KMS-11 (cell line): ENCODE measurements at regions not wholly inside any gene's neighbourhood (a gene's known extent, or its start where the extent isn't known, plus 50 kb on each side); places are given as distances from the start of the nearest gene placed in this dataset.
A peak's percentile ranks its signal among the peaks of the same experiment; 100 is the strongest.

ENCODE experiments used
- H2AFZ ChIP-seq: fragments of 200-600 bp; sonication (generic); 2 replicates; pipeline ENCODE4 v1.6.1; 2016; ENCODE audit warnings: antibody characterized with exemption, mixed run types, low read depth
- H3K27ac ChIP-seq: fragments of 200-600 bp; sonication (generic); 2 replicates; pipeline ENCODE4 v1.6.1; 2016; ENCODE audit warnings: mild to moderate bottlenecking, mixed run types
- H3K27me3 ChIP-seq: fragments of 200-600 bp; sonication (generic); 2 replicates; pipeline ENCODE4 v1.6.1; 2017; ENCODE audit warnings: mild to moderate bottlenecking, low read depth, mixed run types, moderate library complexity; ENCODE audit not compliant: insufficient read depth
- H3K36me3 ChIP-seq: fragments of 200-600 bp; sonication (generic); 2 replicates; pipeline ENCODE4 v1.6.1; 2017; ENCODE audit warnings: mild to moderate bottlenecking, mixed run types; ENCODE audit not compliant: insufficient read depth
- H3K4me1 ChIP-seq: fragments of 200-600 bp; sonication (generic); 2 replicates; pipeline ENCODE4 v1.6.1; 2016; ENCODE audit warnings: mild to moderate bottlenecking, low read depth, mixed run types; ENCODE audit not compliant: poor library complexity, severe bottlenecking
- H3K4me2 ChIP-seq: fragments of 200-600 bp; sonication (generic); 2 replicates; pipeline ENCODE4 v1.7.0; 2016; ENCODE audit warnings: mild to moderate bottlenecking, mixed run types
- H3K4me3 ChIP-seq: fragments of 200-600 bp; sonication (generic); IDR thresholded peaks from 2 replicates; pipeline ENCODE4 v1.6.1; 2017; ENCODE audit warnings: low read depth, low read length, mixed read lengths; ENCODE audit not compliant: insufficient read depth
- H3K79me2 ChIP-seq: fragments of 200-600 bp; sonication (generic); 2 replicates; pipeline ENCODE4 v1.6.1; 2016; ENCODE audit warnings: low read depth, mixed run types; ENCODE audit not compliant: insufficient read depth
- H3K9ac ChIP-seq: fragments of 200-600 bp; sonication (generic); 2 replicates; pipeline ENCODE4 v1.6.1; 2016; ENCODE audit warnings: mild to moderate bottlenecking, mixed run types
- H4K20me1 ChIP-seq: fragments of 200-600 bp; sonication (generic); 2 replicates; pipeline ENCODE4 v1.6.1; 2016; ENCODE audit warnings: mild to moderate bottlenecking, mixed run types; ENCODE audit not compliant: insufficient read depth
- TF ChIP-seq, protein P1 (sequence below): fragments of 200-600 bp; sonication (generic); conservative IDR thresholded peaks from 2 replicates; pipeline ENCODE4 v1.6.1; 2017; ENCODE audit warnings: low read depth, mild to moderate bottlenecking, antibody characterized with exemption, low read length, moderate library complexity, mixed read lengths

DNA sequence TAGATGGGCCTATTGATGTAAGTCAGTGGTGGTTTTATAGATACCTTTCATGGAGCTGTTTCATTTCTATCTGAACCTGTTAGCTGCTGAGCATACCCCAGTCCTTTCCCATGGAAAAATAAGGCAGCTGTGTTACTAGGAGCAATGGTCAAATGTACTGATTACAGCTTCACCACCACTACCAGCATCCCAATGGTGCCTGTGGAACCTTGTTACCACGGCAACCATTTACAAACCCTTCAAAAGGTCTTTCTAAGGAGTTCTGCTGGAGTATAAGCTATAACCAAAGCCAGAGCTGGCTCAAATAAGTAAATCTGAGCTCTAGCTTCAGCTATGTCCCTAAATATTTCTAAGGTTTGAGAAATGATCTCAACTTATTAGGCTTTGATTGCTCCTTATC, 133.4 kb upstream of the ACP3 start:
- Histone ChIP-seq H3K36me3 (no peaks in the 10 kb centered on the region), H3K4me2 (no peak overlapping the region), H3K27me3 (no peaks in the 10 kb centered on the region), H3K9ac (no peak overlapping the region), H3K27ac (no peak overlapping the region), H2AFZ (no peak overlapping the region), H3K79me2 (no peaks in the 10 kb centered on the region), H4K20me1 (no peaks in the 10 kb centered on the region), H3K4me3 (no peak overlapping the region), H3K4me1 (peaks cover 12% of the 10 kb centered on the region)
- TF ChIP-seq, protein P1, sequence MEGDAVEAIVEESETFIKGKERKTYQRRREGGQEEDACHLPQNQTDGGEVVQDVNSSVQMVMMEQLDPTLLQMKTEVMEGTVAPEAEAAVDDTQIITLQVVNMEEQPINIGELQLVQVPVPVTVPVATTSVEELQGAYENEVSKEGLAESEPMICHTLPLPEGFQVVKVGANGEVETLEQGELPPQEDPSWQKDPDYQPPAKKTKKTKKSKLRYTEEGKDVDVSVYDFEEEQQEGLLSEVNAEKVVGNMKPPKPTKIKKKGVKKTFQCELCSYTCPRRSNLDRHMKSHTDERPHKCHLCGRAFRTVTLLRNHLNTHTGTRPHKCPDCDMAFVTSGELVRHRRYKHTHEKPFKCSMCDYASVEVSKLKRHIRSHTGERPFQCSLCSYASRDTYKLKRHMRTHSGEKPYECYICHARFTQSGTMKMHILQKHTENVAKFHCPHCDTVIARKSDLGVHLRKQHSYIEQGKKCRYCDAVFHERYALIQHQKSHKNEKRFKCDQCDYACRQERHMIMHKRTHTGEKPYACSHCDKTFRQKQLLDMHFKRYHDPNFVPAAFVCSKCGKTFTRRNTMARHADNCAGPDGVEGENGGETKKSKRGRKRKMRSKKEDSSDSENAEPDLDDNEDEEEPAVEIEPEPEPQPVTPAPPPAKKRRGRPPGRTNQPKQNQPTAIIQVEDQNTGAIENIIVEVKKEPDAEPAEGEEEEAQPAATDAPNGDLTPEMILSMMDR = no peak

DNA sequence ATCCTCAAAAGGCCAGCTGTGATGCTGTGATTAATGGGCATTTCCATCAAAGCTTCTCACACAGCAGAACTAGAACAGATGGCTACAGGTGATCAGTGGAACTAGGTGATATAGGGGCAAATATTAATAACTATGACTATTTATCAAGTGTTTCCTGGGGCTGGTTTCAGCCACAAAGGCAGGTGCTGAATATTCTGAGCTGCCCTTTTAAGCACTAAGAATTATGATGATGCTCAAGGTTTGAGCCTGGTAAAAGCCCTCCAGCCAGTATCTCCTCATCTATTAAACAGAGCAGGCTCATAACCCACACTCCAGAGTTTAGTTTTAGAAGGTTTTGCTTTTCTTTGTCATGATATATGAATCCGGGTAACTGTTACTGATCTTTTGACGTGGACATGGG, 129.5 kb upstream of the ACP3 start:
- no peaks in the 10 kb centered on the region for H3K27me3 ChIP-seq
- TF ChIP-seq, protein P1 = no peak
- no peak overlapping the region for H2AFZ ChIP-seq
- H3K4me3 ChIP-seq = no peak overlapping the region
- no peaks in the 10 kb centered on the region for H4K20me1 ChIP-seq
- H3K79me2 ChIP-seq = no peaks in the 10 kb centered on the region
- H3K36me3 ChIP-seq = no peaks in the 10 kb centered on the region
- peaks cover 12% of the 10 kb centered on the region for H3K4me1 ChIP-seq
- H3K4me2 ChIP-seq = 0 out of 2 replicates have a peak overlapping the region, but pooled peaks have one; percentile 6
- H3K27ac ChIP-seq = no peak overlapping the region
- no peak overlapping the region for H3K9ac ChIP-seq

DNA sequence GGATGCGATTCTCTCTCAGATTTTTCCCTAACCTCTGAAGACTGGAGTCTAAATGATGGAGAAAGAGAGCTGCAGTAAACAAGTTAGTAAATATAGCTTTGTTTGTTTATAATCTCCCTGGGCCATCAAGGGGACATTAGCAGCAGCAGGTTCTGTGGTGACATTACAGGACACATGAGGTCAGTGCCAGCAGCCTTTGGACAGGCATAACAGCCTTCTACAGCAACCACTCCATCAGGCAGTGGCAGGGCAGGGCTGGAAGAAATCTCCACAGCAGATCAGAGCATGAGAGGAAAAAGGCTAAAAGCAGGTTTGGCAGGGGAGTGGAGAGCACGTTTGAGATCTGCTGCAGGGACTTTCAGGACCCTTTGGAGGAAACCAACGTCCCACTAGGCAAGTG, 127.6 kb upstream of the ACP3 start:
- Histone ChIP-seq H4K20me1 (no peaks in the 10 kb centered on the region), H3K4me2 (no peak overlapping the region), H3K79me2 (no peaks in the 10 kb centered on the region), H3K9ac (no peak overlapping the region), H3K4me1 (peaks cover 12% of the 10 kb centered on the region), H3K4me3 (no peak overlapping the region), H3K27me3 (no peaks in the 10 kb centered on the region), H3K27ac (no peak overlapping the region), H3K36me3 (no peaks in the 10 kb centered on the region), H2AFZ (no peak overlapping the region)
- TF ChIP-seq, protein P1 = no peak

DNA sequence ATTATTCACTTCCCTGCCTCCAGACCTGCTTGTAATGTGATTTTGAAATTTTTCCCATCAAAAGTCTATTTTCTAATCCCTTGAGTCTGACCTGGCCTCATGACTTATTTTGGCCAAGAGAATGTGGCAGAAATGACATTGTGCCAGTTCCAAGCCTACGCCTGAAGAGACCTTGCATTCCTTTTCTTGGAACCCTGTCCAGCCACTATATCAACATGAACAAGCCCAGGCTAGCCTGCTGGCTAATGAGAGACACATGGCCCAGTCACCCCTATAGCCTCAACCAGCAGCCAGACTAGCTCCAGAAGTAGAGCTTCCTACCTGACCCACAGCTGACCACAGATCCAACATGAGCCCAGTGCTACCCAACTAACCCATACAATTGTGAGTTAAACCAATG, 121.1 kb upstream of the ACP3 start:
- TF ChIP-seq, protein P1 = no peak
- Histone ChIP-seq H3K4me2 (no peak overlapping the region), H4K20me1 (no peaks in the 10 kb centered on the region)

DNA sequence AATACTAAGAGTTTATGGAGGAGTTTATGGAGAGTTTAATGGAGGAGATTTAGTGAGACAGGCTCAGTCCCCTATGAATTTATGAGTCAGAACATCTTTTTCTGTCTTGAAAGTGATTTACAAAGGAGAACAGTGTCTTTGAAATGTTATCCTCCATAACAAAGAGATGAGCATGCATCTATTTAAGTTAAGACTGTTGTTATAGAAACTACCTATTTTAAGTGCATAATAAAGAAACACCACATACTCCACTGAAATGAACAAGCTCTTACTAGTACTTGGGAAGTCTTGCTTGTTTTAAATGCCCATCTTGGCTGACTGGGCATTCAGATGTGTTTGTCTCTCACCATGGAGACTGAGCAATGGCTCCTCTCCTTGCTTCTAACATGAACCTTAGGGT, 118.7 kb upstream of the ACP3 start:
- Histone ChIP-seq H3K36me3 (no peaks in the 10 kb centered on the region), H3K27me3 (no peaks in the 10 kb centered on the region), H3K27ac (no peak overlapping the region), H3K4me2 (no peak overlapping the region), H3K79me2 (no peaks in the 10 kb centered on the region), H3K4me1 (no peaks in the 10 kb centered on the region), H4K20me1 (no peaks in the 10 kb centered on the region), H3K4me3 (no peak overlapping the region), H3K9ac (no peak overlapping the region), H2AFZ (no peak overlapping the region)
- TF ChIP-seq, protein P1 = no peak

More for the DNA sequence above, 121.1 kb upstream of the ACP3 start:
- Histone ChIP-seq H3K27me3 (no peaks in the 10 kb centered on the region), H3K79me2 (no peaks in the 10 kb centered on the region), H3K27ac (no peak overlapping the region), H3K4me1 (no peaks in the 10 kb centered on the region), H3K4me3 (no peak overlapping the region), H3K9ac (no peak overlapping the region), H3K36me3 (no peaks in the 10 kb centered on the region), H2AFZ (no peak overlapping the region)
